Keratinocyte (primary cell): ENCODE measurements at regions not wholly inside any gene's neighbourhood (a gene's known extent, or its start where the extent isn't known, plus 50 kb on each side); places are given as distances from the start of the nearest gene placed in this dataset.

Experiments used
- DNase-seq: peaks from one replicate; pipeline ENCODE4 v3.0.0-alpha.2; 2011; ENCODE audit warnings: low read depth, missing footprints, low spot score
- FAIRE-seq: peaks from 2 replicates; lab custom pipeline; 2011; peaks lifted over from hg19 to GRCh38; lab: Jason Lieb, UNC
- H2AFZ ChIP-seq: 2 replicates; pipeline ENCODE4 v1.6.0; 2012; ENCODE audit warnings: low read length, control low read depth, inconsistent platforms; ENCODE audit not compliant: control insufficient read depth
- H3K27ac ChIP-seq: 2 replicates; pipeline ENCODE4 v1.5.1; 2011; ENCODE audit warnings: low read length; ENCODE audit not compliant: control insufficient read depth, insufficient read depth
- H3K27me3 ChIP-seq: 3 replicates; pipeline ENCODE4 v1.6.0; 2011; ENCODE audit warnings: low read length; ENCODE audit not compliant: control insufficient read depth, insufficient read depth; ENCODE audit errors: extremely low read depth
- H3K36me3 ChIP-seq, 2 experiments: 2 replicates in 1 of 2; 3 replicates in 1 of 2; pipeline ENCODE4 v1.5.1; 2011; ENCODE audit warnings: low read length in 2 of 2, mild to moderate bottlenecking in 1 of 2; ENCODE audit not compliant: control insufficient read depth in 2 of 2, insufficient read depth in 2 of 2; ENCODE audit errors: extremely low read depth in 1 of 2
- H3K4me1 ChIP-seq: 3 replicates; pipeline ENCODE4 v1.5.1; 2011; ENCODE audit warnings: low read length; ENCODE audit not compliant: control insufficient read depth, insufficient read depth; ENCODE audit errors: extremely low read depth
- H3K4me2 ChIP-seq: 3 replicates; pipeline ENCODE4 v1.6.0; 2011; ENCODE audit warnings: low read depth, low read length; ENCODE audit not compliant: control insufficient read depth, insufficient read depth; ENCODE audit errors: extremely low read depth
- H3K4me3 ChIP-seq, 3 experiments: fragments of 200-600 bp in 1 of 3; sonication (generic) in 1 of 3; 2 replicates in 2 of 3; 3 replicates in 1 of 3; pipeline ENCODE4 v1.5.1; 2011 to 2016; ENCODE audit warnings: low read length in 3 of 3, mild to moderate bottlenecking in 3 of 3, control low read depth in 2 of 3, inconsistent platforms in 1 of 3, low read depth in 1 of 3, mixed read lengths in 1 of 3, mixed run types in 1 of 3, moderate library complexity in 1 of 3; ENCODE audit not compliant: control insufficient read depth in 2 of 3, insufficient read depth in 2 of 3; ENCODE audit errors: extremely low read depth in 1 of 3
- H3K79me2 ChIP-seq: 2 replicates; pipeline ENCODE4 v1.6.0; 2012; ENCODE audit warnings: low read length; ENCODE audit not compliant: control insufficient read depth, insufficient read depth
- H3K9ac ChIP-seq: 3 replicates; pipeline ENCODE4 v1.6.0; 2011; ENCODE audit warnings: low read length; ENCODE audit not compliant: control insufficient read depth, insufficient read depth; ENCODE audit errors: extremely low read depth
- H3K9me1 ChIP-seq: 3 replicates; pipeline ENCODE4 v1.6.0; 2011; ENCODE audit warnings: low read length; ENCODE audit not compliant: control insufficient read depth, insufficient read depth; ENCODE audit errors: extremely low read depth
- H3K9me3 ChIP-seq: 2 replicates; pipeline ENCODE4 v1.5.1; 2012; ENCODE audit warnings: low read depth, low read length; ENCODE audit not compliant: control insufficient read depth
- H4K20me1 ChIP-seq: 3 replicates; pipeline ENCODE4 v1.6.0; 2011; ENCODE audit warnings: low read length; ENCODE audit not compliant: control insufficient read depth, insufficient read depth; ENCODE audit errors: extremely low read depth
- CTCF ChIP-seq, 3 experiments: IDR thresholded peaks in 1 of 3; conservative IDR thresholded peaks in 1 of 3; optimal IDR thresholded peaks in 1 of 3; 2 replicates in 2 of 3; 3 replicates in 1 of 3; pipeline versions ENCODE3 to v1.5.1; 2011; ENCODE audit warnings: low read length in 3 of 3, mild to moderate bottlenecking in 3 of 3, moderate library complexity in 2 of 3, control low read depth in 1 of 3, inconsistent platforms in 1 of 3; ENCODE audit not compliant: insufficient read depth in 2 of 3; ENCODE audit errors: extremely low read depth in 1 of 3
- EZH2 ChIP-seq: IDR thresholded peaks from one replicate; pipeline ENCODE4 v1.6.1; 2012; ENCODE audit warnings: inconsistent platforms, mild to moderate bottlenecking, low read length, moderate library complexity
- dilution Hi-C: fragments of 300-500 bp; cut with MboI; formaldehyde crosslinking; loops from one replicate; pipeline ENCODE4 v1.7.0; 2020; ENCODE audit warnings: low sequenced_read_pairs; ENCODE audit not compliant: extremely low pct_ligation_motif_present

- Histone ChIP-seq H3K36me3 (no peaks in the 10 kb centered on the region), H3K4me3 (no peak overlapping the region), H2AFZ (no peak overlapping the region), H3K27ac (no peak overlapping the region), H4K20me1 (no peaks in the 10 kb centered on the region), H3K4me1 (peaks cover 2% of the 10 kb centered on the region), H3K4me2 (no peak overlapping the region), H3K9me3 (no peaks in the 10 kb centered on the region), H3K27me3 (peaks cover 11% of the 10 kb centered on the region), H3K9me1 (no peaks in the 10 kb centered on the region), H3K9ac (no peak overlapping the region), H3K79me2 (no peaks in the 10 kb centered on the region)
- TF ChIP-seq CTCF (optimal IDR thresholded peaks at IDR 0.05 in 1 of 3, IDR thresholded peaks at IDR 0.05 in 1 of 3, conservative IDR thresholded peaks at IDR 0.05 in 1 of 3; ENCODE audit: extremely low read depth in 1 of 3, insufficient read depth in 2 of 3, low read length in 3 of 3) (no peak), EZH2 (no peak)
- FAIRE-seq (no peak), DNase-seq (no peak)
- dilution Hi-C loops: no loop called here
Observed at GRCh38 chr5:176171171-176171760, 67.0 kb upstream of the SIMC1 start.

- Histone ChIP-seq H3K9me3 (no peaks in the 10 kb centered on the region), H3K9me1 (no peaks in the 10 kb centered on the region), H3K9ac (no peak overlapping the region), H3K79me2 (no peaks in the 10 kb centered on the region), H3K27ac (no peak overlapping the region), H3K27me3 (peaks cover 20% of the 10 kb centered on the region), H3K4me2 (no peak overlapping the region), H3K4me1 (no peaks in the 10 kb centered on the region), H2AFZ (no peak overlapping the region), H3K36me3 (no peaks in the 10 kb centered on the region), H3K4me3 (no peak overlapping the region), H4K20me1 (no peaks in the 10 kb centered on the region)
- no peak for DNase-seq
- no peak for TF ChIP-seq EZH2
- TF ChIP-seq CTCF (optimal IDR thresholded peaks at IDR 0.05 in 1 of 3, IDR thresholded peaks at IDR 0.05 in 1 of 3, conservative IDR thresholded peaks at IDR 0.05 in 1 of 3; ENCODE audit: extremely low read depth in 1 of 3, insufficient read depth in 2 of 3, low read length in 3 of 3): no peak
- dilution Hi-C loops: no loop called here
- no peak for FAIRE-seq
Observed at GRCh38 chr5:176172246-176172645, 66.0 kb upstream of the SIMC1 start.
